HG03354 (cell line): ENCODE measurements at regions not wholly inside any gene's neighbourhood (a gene's known extent, or its start where the extent isn't known, plus 50 kb on each side); places are given as distances from the start of the nearest gene placed in this dataset.

Source experiments
- ATAC-seq: cut with Tn5 transposase; IDR thresholded peaks from one replicate; pipeline ENCODE4 v1.9.1; 2021; ENCODE audit warnings: mild to moderate bottlenecking; ENCODE audit not compliant: unreplicated experiment, poor library complexity, severe bottlenecking

GRCh38 chr7:115494529-115495147, 535.9 kb downstream of the TFEC start:
- no peak for ATAC-seq

- ATAC-seq, result no peak
Observed at GRCh38 chr7:115493381-115493780, 537.2 kb downstream of the TFEC start.

GRCh38 chr7:115491744-115492380, 538.7 kb downstream of the TFEC start:
- ATAC-seq, result no peak

GRCh38 chr7:115479448-115479847, 551.1 kb downstream of the TFEC start:
- no peak for ATAC-seq

- no peak for ATAC-seq
Observed at GRCh38 chr7:115478426-115478825, 552.1 kb downstream of the TFEC start.

- no peak for ATAC-seq
Observed at GRCh38 chr7:115477193-115477651, 553.3 kb downstream of the TFEC start.

- ATAC-seq, result no peak
Observed at GRCh38 chr7:115476671-115477181, 553.8 kb downstream of the TFEC start.

- ATAC-seq, result peak; percentile 40
Observed at GRCh38 chr7:115475761-115476385, 554.0 kb downstream of the MDFIC start.

- ATAC-seq, result no peak
Observed at GRCh38 chr7:115475206-115475605, 553.3 kb downstream of the MDFIC start.

- no peak for ATAC-seq
Observed at GRCh38 chr7:115474137-115474536, 552.2 kb downstream of the MDFIC start.

GRCh38 chr7:115471891-115472290, 550.0 kb downstream of the MDFIC start:
- no peak for ATAC-seq

GRCh38 chr7:115462301-115463015, 540.6 kb downstream of the MDFIC start:
- ATAC-seq, result no peak

GRCh38 chr7:115449689-115450088, 527.8 kb downstream of the MDFIC start:
- ATAC-seq, result no peak

- ATAC-seq, result no peak
Observed at GRCh38 chr7:115447495-115447894, 525.6 kb downstream of the MDFIC start.

- ATAC-seq, result no peak
Observed at GRCh38 chr7:115441033-115441432, 519.1 kb downstream of the MDFIC start.

- peak; percentile 94 for ATAC-seq
Observed at GRCh38 chr7:115435178-115435577, 513.3 kb downstream of the MDFIC start.

- no peak for ATAC-seq
Observed at GRCh38 chr7:115429918-115430317, 508.0 kb downstream of the MDFIC start.

GRCh38 chr7:115417662-115418061, 495.8 kb downstream of the MDFIC start:
- no peak for ATAC-seq

GRCh38 chr7:115410972-115411686, 489.2 kb downstream of the MDFIC start:
- peak; percentile 97 for ATAC-seq

- peak; percentile 18 for ATAC-seq
Observed at GRCh38 chr7:115410434-115410820, 488.5 kb downstream of the MDFIC start.
